ENCODE measurements at regions not wholly inside any gene's neighbourhood (a gene's known extent, or its start where the extent isn't known, plus 50 kb on each side); places are given as distances from the start of the nearest gene placed in this dataset.

GRCh38 chr5:166962461-166962860, 1329.0 kb upstream of the WWC1 start:
- no peak for TF ChIP-seq POLR2AphosphoS5 (IDR thresholded peaks at IDR 0.05)
- TF ChIP-seq CTCF (IDR thresholded peaks at IDR 0.05 in 8 of 11, conservative IDR thresholded peaks at IDR 0.05 in 3 of 11), result no peak
- no peak for TF ChIP-seq POLR2A (IDR thresholded peaks at IDR 0.05)
